Upper lobe of right lung (tissue), 1 donor: ENCODE measurements at regions not wholly inside any gene's neighbourhood (a gene's known extent, or its start where the extent isn't known, plus 50 kb on each side); places are given as distances from the start of the nearest gene placed in this dataset.

ENCODE experiments used
- ATAC-seq: fragments of 200-7000 bp; cut with Tn5 transposase; one replicate; pipeline ENCODE4 v1.9.1; 2020; ENCODE audit warnings: mild to moderate bottlenecking, moderate library complexity
- DNase-seq: peaks from one replicate; pipeline ENCODE4 v3.0.0-alpha.2; 2020
- H3K27ac ChIP-seq: fragments of 200-600 bp; one replicate; pipeline ENCODE4 v1.8.0; 2022
- H3K27me3 ChIP-seq: fragments of 200-600 bp; one replicate; pipeline ENCODE4 v1.8.0; 2022; ENCODE audit warnings: mild to moderate bottlenecking
- H3K36me3 ChIP-seq: fragments of 200-600 bp; one replicate; pipeline ENCODE4 v1.8.0; 2022
- H3K4me1 ChIP-seq: fragments of 200-600 bp; one replicate; pipeline ENCODE4 v1.8.0; 2022
- H3K4me3 ChIP-seq: fragments of 200-600 bp; one replicate; pipeline ENCODE4 v1.8.0; 2022; ENCODE audit warnings: mild to moderate bottlenecking
- H3K9me3 ChIP-seq: fragments of 200-600 bp; one replicate; pipeline ENCODE4 v1.8.0; 2022
- intact Hi-C: fragments of 100-400 bp; cut with DNase I; formaldehyde crosslinking; loops from one replicate; pipeline ENCODE4 v1.11.0; 2022
- TF ChIP-seq, protein P1 (sequence below): fragments of 200-600 bp; IDR thresholded peaks from one replicate; pipeline ENCODE4 v1.8.0; 2022; ENCODE audit warnings: antibody characterized with exemption
- donor health status: DM: no; HTN: yes; CAD: no; lungs with severe emphysema.

DNA sequence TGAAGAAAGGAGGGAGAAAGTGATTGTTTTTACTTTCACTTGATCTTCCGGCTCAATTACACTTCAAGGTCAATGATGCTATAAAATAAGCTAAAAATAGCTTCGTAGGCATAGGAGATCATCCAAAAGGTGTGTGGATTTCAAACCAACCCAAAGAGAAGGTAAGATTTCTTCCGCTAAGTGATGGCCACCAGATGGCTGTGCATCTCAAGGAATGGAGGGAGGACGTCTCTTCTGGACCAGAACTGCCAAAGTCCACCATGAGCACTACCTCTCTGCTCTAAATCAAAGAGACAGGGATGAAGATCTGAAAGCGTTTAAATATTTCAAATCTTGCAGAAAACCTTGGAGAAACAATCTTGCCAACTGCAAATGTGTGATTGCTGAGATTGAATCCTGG is 199.1 kb upstream of the ZPLD1 start:
- no peaks in the 10 kb centered on the region for H3K9me3 ChIP-seq
- DNase-seq (no peak), ATAC-seq (no peak)
- H3K27ac ChIP-seq: no peak overlapping the region
- H3K27me3 ChIP-seq: no peaks in the 10 kb centered on the region
- no peaks in the 10 kb centered on the region for H3K4me1 ChIP-seq
- intact Hi-C loops: no loop called here
- no peak overlapping the region for H3K4me3 ChIP-seq
- no peaks in the 10 kb centered on the region for H3K36me3 ChIP-seq
- TF ChIP-seq, protein P1, sequence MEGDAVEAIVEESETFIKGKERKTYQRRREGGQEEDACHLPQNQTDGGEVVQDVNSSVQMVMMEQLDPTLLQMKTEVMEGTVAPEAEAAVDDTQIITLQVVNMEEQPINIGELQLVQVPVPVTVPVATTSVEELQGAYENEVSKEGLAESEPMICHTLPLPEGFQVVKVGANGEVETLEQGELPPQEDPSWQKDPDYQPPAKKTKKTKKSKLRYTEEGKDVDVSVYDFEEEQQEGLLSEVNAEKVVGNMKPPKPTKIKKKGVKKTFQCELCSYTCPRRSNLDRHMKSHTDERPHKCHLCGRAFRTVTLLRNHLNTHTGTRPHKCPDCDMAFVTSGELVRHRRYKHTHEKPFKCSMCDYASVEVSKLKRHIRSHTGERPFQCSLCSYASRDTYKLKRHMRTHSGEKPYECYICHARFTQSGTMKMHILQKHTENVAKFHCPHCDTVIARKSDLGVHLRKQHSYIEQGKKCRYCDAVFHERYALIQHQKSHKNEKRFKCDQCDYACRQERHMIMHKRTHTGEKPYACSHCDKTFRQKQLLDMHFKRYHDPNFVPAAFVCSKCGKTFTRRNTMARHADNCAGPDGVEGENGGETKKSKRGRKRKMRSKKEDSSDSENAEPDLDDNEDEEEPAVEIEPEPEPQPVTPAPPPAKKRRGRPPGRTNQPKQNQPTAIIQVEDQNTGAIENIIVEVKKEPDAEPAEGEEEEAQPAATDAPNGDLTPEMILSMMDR: no peak

DNA sequence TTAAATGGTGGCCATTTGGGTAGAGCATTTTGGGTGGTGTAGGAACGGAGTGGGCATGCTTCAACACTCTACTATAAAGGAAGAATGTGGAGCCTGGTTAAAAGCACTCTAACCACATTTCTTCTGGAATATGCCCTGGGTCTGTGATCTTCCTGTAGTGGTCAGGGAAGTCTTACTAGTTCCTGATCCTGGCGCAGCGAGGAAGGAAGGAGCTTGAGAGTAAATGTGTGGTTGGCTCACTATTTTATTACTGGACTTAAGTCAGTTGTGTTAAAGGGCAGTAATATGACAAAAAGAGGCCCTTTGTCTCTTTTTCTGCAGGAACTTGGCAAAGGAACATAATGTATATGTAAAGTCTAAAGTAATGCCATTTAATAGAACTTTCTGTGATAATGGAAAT is 197.6 kb upstream of the ZPLD1 start:
- TF ChIP-seq, protein P1: no peak
- no peaks in the 10 kb centered on the region for H3K4me1 ChIP-seq
- ATAC-seq: no peak
- no peak overlapping the region for H3K4me3 ChIP-seq
- H3K27me3 ChIP-seq: no peaks in the 10 kb centered on the region
- H3K27ac ChIP-seq: no peak overlapping the region
- no peaks in the 10 kb centered on the region for H3K36me3 ChIP-seq
- H3K9me3 ChIP-seq: no peaks in the 10 kb centered on the region
- intact Hi-C loops: no loop called here
- no peak for DNase-seq

DNA sequence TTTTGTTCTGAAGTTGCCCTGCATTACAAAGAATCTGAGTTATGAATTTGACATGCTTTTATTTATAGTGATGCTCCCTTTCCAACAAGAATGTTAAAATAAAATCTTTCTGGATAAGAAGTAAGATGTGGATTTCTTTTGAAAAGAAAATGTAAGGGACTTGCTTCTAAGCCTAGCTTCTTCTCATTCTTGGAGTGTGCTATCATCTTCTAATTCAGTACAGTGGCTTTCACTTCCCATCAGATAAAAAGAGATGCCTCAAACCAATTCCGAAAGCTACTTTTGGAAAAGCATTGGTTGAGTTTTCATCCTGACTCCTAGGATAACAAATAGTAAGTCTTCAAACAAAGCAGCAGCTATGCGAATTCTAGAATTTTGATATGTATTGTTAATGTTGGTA is 197.0 kb upstream of the ZPLD1 start:
- Histone ChIP-seq H3K36me3 (no peaks in the 10 kb centered on the region), H3K27me3 (no peaks in the 10 kb centered on the region), H3K9me3 (no peaks in the 10 kb centered on the region), H3K27ac (no peak overlapping the region), H3K4me3 (no peak overlapping the region), H3K4me1 (no peaks in the 10 kb centered on the region)
- no peak for ATAC-seq
- DNase-seq: no peak
- intact Hi-C loops: no loop called here
- TF ChIP-seq, protein P1: no peak

DNA sequence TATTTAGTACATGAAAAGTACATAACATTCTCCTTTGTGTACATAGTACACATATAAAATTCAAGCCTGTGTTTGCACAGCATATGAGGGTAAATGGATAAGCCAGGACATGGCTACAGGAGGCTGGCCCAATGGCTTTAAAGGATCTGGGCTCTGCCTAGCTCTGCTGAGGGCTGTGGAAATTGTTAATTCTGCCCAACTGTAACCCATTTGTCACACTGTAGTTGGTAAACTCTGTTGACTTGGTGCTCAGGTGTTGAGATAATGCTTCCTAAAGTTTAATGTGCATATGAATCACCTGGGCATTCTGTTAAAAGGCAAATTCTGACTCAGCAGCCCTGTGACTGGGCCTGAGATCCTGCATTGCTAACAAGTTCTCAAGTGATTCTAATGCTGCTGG is 196.5 kb upstream of the ZPLD1 start:
- no peaks in the 10 kb centered on the region for H3K9me3 ChIP-seq
- H3K4me3 ChIP-seq: no peak overlapping the region
- H3K27ac ChIP-seq: no peak overlapping the region
- no peak for ATAC-seq
- intact Hi-C loops: no loop called here
- TF ChIP-seq, protein P1: no peak
- no peaks in the 10 kb centered on the region for H3K4me1 ChIP-seq
- no peaks in the 10 kb centered on the region for H3K36me3 ChIP-seq
- no peak for DNase-seq
- no peaks in the 10 kb centered on the region for H3K27me3 ChIP-seq

DNA sequence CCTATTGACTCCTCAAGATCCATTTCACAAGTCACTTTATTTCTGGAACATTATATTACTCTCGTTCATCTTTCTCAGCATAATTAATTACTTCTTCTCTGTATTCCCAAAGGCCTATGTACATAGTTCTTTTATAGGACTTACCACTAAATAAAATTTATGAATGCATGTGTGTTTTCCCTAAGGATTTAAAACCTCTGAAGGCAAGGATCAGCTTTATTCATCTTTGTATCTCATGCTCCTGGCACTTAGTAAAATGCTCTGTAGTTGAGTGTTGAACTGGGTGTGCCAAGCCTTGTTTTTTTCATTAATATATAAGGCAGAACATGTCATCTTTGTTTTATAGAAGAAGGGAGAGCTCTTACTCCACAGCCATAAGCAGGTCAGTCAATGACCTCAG is 194.1 kb upstream of the ZPLD1 start:
- intact Hi-C loops: no loop called here
- no peaks in the 10 kb centered on the region for H3K4me1 ChIP-seq
- no peak overlapping the region for H3K4me3 ChIP-seq
- DNase-seq (no peak), ATAC-seq (no peak)
- no peaks in the 10 kb centered on the region for H3K9me3 ChIP-seq
- TF ChIP-seq, protein P1: no peak
- no peaks in the 10 kb centered on the region for H3K36me3 ChIP-seq
- H3K27ac ChIP-seq: no peak overlapping the region
- no peaks in the 10 kb centered on the region for H3K27me3 ChIP-seq

DNA sequence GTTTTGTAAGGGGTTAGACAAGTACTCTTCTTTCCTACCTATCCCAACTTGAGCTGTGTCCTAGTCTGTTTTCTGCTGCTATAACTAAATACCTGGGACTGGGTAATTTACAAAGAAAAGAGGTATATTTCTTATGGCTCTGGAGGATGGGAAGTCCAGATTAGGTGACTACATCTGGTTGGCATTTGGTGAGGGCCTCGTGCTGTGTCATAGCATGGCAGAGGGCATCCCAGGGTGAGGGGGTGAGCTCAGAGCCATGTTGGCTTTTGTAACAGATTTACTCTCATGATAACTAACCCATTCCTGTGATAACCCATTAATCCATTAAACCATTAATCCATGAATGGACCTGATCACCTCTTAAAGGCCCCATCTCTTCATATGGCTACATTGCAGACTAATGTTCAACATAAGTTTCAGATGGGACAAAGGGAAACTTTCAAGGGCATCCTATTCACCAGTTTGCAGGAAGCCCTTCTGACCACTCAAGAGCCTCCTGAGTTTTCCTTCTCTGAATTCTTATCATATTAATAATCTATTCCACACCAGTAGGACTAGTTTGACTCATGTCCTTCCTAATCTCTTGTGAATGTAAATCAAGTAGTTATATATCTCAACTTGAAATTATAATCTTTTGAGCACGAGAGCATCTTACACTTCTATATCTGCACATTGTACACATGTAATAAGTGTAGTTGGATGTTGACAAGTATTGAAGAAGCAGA is 185.7 kb upstream of the ZPLD1 start:
- Histone ChIP-seq H3K4me1 (no peaks in the 10 kb centered on the region), H3K27ac (no peak overlapping the region), H3K9me3 (no peaks in the 10 kb centered on the region), H3K36me3 (no peaks in the 10 kb centered on the region), H3K4me3 (no peak overlapping the region), H3K27me3 (no peaks in the 10 kb centered on the region)
- ATAC-seq (no peak), DNase-seq (no peak)
- TF ChIP-seq, protein P1: no peak
- intact Hi-C loops: no loop called here
